A673 (cell line): ENCODE measurements at regions not wholly inside any gene's neighbourhood (a gene's known extent, or its start where the extent isn't known, plus 50 kb on each side); places are given as distances from the start of the nearest gene placed in this dataset.

Experiments
- EZH2 ChIP-seq: fragments of 200-600 bp; sonication (generic); IDR thresholded peaks from 2 replicates; pipeline ENCODE4 v1.6.1; 2017; ENCODE audit warnings: borderline replicate concordance, low read depth, mild to moderate bottlenecking, mixed read lengths, antibody characterized with exemption, low read length; ENCODE audit not compliant: poor library complexity, severe bottlenecking
- TF ChIP-seq, protein P1 (sequence below): fragments of 300-800, 200-600 bp; sonication (generic); conservative IDR thresholded peaks from 2 replicates; pipeline ENCODE4 v1.5.1; 2017; ENCODE audit warnings: low read depth, mild to moderate bottlenecking, antibody characterized with exemption, low read length, moderate library complexity, mixed read lengths

DNA sequence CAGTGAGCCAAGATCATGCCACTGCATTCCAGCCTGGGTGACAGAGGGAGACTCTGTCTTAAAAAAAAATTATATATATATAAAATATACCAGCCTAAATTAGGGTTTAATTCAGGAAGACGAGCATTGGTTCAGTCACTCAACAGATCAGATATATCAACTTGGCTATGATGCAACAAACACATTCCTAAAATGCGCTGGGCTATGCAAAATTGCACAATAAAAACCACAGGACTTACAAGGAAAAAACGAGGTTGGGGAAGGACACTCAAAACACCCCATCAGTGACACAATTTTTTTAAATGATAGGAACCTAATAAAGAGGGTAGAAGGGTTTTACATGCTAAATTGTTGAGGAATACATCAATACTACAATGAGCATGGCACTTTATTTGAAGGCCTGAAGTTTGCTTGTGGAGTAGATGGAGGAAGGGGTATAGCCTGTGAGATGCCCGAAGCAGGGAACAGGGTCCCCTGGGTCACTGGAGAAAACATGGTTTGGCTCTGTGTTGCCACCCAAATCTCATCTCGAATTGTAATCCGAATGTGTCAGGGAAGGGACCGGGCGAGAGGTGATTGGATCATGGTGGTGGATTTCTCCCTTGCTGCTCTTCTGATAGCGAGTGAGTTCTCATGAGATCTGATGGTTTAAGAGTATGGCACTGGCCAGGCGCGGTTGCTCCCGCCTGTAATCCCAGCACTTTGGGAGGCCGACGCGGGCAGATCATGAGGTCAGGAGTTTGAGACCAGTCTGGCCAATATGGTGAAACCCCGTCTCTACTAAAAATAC lies 71.2 kb downstream of the TNFAIP2 start:
- TF ChIP-seq, protein P1, sequence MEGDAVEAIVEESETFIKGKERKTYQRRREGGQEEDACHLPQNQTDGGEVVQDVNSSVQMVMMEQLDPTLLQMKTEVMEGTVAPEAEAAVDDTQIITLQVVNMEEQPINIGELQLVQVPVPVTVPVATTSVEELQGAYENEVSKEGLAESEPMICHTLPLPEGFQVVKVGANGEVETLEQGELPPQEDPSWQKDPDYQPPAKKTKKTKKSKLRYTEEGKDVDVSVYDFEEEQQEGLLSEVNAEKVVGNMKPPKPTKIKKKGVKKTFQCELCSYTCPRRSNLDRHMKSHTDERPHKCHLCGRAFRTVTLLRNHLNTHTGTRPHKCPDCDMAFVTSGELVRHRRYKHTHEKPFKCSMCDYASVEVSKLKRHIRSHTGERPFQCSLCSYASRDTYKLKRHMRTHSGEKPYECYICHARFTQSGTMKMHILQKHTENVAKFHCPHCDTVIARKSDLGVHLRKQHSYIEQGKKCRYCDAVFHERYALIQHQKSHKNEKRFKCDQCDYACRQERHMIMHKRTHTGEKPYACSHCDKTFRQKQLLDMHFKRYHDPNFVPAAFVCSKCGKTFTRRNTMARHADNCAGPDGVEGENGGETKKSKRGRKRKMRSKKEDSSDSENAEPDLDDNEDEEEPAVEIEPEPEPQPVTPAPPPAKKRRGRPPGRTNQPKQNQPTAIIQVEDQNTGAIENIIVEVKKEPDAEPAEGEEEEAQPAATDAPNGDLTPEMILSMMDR = no peak
- TF ChIP-seq EZH2 = no peak
